HS-5 (cell line): ENCODE measurements at regions not wholly inside any gene's neighbourhood (a gene's known extent, or its start where the extent isn't known, plus 50 kb on each side); places are given as distances from the start of the nearest gene placed in this dataset.
"Not testable (repeated sequence)": the region's sequence is repeated elsewhere in the genome, so short reads cannot be mapped to it uniquely, and the experiment has no call there.

Experiments
- DNase-seq: peaks from one replicate; pipeline ENCODE4 v3.0.0-alpha.2; 2012; ENCODE audit warnings: low read depth

DNA sequence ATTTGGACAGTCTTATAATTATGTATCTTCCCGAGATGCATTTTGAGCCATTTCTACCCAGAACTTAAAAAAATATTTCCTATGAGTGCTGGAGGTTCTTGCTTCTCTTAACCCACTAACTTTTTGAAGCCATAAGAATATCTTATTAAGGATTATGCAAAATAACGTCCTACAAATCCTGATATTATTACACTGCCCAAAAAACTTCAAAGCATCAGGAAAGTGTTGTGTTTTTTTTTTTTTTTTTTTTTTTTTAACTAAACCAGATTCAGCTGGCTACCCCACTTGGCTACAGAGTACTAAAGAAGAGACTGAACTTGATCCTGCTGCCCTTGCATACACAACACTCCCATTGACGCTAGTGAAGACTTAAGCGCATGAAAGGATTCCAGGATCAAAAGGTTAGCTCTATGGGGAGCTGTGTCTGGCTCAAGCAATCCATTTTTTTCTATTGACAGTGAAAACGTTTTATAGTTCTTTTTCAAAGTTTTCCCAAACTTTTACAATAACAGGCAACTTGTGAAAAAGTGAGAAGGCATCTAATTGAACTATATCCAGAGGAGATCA, 141.4 kb downstream of the KCNRG start:
- no peak for DNase-seq

DNA sequence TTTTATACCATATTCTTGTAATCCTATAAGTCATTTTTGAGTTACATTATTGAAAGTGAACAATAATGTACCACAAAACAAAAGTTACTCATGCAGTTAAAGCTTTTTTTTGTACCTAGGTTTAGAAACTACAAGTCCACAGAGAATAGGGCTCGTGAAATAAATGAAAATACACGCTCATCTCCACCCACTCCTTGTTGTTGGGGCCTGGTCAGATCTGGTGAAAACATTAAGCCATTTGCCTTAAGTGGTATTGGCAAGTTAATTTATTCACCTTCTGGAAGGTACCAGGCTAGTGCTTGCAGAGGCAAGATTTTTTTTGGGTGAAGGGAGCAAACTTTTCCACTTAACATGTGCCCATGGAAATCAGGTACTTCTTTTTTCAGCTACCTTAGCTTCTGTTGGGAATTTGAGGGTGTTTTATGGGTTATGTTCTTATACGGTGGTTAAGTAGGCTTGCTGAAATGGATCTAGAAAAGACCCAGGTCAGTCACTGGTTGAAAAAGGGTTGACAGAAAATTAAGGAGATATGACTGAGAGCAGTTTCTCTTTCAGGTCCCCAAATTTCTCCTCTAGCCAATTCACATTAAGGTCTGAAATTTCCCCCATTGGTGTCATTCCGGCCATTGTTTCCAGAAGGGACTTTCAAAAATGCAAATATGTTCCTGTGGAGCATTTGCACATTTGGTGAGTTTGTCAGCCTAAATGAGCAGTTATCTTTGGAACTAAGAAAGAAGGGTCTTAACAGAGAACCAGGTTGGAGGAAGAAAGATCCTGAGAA, 143.3 kb downstream of the KCNRG start:
- no peak for DNase-seq

DNA sequence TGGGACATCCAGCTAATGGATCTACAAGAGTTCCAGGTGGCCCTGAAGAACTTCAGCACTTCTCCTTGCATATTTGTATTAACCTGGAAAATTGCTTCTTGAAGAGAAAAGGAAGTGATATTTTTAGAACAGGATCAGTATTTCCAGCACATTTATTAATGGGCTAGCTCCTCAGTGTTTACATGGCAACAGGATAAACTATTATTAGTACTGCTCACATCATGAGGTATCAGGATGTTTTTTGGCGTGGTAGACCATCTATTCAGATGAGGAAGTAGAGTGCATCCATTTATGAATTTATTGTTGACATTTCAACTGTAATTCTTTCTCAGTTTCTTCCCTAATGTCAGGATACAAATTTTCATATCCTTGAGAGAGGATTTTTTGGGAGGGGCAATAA, 144.4 kb downstream of the KCNRG start:
- no peak for DNase-seq

DNA sequence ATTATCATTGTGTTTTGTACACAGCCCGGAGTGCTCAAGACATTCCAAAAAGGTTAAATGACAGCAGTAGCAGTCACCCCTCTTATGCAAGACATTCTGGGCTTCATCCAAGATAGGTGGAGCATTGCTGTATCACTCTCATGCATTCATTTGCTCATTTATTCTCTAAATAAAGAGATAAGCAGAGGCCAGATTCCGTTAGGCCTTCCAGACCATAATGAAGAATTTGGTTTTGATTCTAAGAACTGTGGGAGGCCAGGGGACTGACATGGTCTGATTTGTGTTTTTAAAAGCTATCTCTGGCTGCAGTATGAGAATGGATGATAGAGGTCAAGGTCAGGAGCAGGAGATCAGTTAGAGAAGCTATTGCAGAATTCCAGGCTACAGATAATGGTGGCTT, 145.8 kb downstream of the KCNRG start:
- no peak for DNase-seq

DNA sequence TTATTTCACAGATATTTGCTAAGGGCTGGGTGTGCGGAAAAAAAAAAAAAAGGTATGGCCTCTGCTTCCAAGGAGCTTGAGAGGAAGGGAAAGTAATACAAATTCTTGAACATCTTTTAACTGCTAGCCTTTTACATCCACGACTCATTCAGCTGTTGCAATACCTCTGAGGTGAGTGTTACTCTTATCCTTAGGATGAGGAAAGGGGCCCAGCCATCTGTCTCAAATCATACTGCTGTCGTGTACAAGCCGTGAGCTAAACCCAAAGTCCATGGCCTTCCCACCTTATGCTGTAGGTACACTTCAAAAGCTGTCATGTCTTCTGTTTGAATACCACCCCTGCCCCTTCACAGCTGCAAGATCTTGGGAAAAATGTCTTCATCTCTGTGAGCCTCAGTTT, 146.8 kb downstream of the KCNRG start:
- DNase-seq, result no peak

DNA sequence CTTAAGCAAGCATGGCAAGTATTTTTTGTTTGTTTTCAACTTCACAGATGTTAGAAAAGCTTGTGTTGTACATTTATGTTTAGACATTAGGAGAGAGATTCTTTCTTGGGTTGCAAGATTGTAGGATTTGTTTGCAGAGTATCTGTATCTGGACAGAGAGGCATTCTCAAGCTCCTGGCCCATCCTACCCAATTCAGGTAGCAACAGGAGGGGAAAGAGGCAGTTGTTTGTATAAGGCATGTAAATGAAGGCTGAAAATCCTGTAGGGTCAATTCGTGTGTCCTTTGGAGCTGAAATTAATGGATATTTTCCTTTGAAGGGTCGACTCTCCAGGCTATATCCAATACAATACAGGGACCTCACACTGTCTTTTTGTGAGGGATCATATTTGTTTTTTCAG, 147.3 kb downstream of the KCNRG start:
- no peak for DNase-seq

DNA sequence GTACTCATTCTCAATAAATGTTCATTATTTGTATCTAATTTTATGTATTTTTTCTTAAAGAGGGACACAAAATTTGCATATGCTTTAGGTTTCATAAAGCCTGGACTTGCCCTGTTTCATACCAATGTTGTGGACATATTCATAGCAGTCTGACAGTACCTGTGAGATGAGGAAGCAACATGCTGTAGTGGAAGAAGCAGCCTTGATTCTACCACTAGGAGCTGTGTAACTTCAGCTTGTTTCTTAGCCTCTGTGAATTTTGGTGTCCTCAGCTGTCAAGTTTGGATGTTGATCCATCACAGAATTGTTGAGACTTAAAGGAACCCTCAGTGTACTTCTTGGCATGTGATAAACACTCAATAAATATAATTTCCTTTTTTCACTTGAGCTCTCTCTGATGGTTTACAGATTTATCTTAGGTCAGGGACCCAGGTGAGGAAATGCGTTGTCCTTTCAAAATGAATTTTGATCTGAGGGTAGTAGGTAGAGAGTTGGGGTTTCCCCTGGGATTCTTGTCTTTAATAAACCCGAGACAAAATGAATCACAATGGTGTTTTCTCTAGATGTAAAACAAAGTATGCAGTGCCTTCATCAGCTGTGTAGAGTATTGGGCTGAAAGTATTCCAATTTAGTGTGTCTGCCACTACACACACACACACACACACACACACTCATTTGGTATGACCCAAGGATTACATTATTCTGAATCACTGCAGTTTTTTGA, 152.1 kb downstream of the KCNRG start:
- no peak for DNase-seq

DNA sequence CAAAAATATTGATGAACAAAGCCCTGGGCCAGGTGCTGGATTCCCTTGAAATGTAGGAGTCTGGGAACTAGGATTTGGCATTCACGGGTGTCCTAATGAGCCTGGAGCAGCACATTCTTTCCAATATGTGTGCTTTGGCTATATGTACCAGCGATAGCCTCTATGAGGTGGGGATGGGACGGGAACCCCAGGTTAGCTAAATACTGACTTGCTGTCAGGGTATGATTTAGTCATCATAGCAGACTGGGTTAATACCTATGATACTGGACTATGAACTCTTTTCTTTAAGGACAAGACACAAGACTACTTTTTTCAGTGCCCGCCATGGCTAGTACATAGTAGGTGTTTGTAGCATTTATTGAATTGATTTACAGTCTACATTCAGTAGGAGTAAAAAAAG, 152.7 kb downstream of the KCNRG start:
- DNase-seq, result no peak

DNA sequence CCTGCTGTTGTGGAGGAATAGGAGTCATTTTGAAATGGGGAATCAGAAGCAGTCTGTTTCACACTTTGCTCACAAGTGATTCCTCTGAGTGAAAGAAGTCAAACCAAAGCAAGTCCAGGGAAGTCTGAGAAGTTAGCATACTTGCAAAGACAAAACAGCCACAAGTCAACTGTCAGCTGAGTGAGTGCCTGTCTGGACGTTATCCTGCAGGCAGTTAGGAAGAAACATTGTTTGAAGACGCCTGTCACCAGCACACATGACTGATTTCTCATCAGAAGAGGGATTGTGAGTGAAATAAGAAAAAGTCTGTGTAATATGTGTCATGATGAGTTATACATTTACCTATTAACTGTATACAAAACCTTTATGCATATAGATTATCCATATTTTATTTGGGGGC, 153.5 kb downstream of the KCNRG start:
- DNase-seq, result no peak

DNA sequence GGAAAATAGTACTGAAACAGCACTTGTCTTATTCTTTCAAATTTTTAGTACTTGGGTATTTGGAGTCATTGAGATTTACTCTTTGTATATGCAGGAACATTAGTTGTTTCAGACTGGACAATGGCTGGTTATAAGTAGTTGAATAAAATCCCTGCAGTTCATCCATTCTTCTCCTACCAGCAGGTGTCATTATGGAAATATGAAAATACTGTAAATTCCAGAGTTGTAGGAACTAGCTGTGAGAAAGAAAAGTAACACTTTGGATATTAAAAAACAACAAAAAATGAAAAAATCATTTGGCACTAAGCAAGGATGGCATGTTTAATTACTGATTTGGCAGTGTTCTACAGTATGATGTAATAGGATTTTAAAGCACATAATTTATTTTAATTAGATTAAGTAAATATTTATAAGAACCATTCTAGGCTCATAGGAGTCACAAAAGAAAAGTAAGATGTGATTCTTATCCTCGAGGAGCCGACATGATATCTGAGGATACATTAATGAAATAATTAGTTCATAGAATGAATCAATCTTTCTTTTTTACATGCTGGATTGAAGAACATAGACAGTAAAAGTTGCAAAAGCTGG, 155.3 kb downstream of the KCNRG start:
- DNase-seq, result no peak

DNA sequence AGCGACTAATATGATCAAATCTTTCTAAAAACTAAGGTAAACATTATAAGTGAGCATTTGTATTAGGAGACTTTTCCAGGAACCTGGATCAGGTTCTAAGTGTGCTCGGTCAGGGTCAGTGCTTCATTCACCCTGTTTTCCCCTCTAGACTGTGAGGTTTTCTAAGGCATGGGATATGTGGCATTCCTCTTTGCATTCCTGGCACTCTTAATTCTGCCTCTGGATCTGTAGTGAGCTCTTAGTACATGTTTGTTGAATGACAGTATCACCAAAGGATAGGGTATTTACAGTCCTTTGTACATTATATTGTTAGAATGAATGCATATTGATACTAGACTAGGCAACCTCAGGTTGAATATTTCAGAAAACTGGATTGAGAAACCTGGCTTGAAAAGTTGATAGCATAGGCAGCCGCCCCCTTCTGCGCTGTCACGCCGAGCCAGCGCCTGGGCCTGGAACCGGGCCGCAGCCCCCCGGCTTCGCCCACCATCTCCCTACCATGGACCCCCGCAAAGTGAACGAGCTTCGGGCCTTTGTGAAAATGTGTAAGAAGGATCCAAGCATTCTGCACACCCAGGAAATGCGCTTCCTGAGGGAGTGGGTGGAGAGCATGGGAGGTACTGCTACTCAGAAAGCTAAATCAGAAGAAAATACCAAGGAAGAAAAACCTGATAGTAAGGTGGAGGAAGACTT, 156.5 kb downstream of the KCNRG start:
- DNase-seq, result no peak

DNA sequence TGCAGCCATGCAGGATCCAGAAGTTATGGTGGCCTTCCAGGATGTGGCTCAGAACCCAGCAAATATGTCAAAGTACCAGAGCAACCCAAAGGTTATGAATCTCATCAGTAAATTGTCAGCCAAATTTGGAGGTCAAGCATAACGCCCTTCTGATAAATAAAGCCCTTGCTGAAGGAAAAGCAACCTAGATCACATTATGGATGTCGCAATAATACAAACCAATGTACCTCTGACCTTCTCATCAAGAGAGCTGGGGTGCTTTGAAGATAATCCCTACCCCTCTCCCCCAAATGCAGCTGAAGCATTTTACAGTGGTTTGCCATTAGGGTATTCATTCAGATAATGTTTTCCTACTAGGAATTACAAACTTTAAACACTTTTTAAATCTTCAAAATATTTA, 157.8 kb downstream of the KCNRG start:
- DNase-seq, result not testable (repeated sequence)

DNA sequence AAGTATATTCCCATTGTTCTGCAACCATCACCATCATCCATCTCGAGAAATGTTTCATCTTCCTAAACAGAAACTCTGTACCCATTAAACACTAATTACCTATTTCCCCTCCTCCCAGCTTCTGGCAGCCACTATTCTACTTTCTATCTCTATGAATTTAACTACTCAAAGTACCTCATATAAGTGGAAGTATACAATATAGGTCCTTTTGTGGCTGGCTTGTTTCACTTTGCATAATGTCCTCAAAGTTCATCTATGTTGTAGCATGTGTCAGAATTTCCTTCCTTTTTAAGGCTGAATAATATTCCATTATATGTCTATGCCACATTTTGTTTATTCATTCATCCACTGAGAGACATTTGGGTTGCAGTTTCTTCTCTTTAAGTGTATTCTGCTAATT, 159.4 kb downstream of the KCNRG start:
- no peak for DNase-seq

DNA sequence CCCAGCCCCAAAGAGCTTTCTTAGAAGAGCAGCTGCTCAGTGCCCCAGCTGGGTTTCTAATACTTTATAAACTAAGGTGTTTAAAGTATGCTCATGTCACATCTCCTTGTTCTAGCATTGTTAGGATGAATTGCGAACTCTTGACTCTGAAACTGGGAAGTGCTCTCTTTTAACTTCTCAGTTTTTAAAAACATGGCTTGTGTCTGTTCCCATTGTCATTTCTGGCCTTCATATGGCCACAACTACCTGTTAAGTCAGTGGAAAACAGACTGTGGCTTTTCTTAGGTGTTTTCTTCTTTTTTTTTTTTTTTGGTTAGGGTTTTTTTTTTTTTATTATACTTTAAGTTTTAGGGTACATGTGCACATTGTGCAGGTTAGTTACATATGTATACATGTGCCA, 164.7 kb downstream of the KCNRG start:
- no peak for DNase-seq

DNA sequence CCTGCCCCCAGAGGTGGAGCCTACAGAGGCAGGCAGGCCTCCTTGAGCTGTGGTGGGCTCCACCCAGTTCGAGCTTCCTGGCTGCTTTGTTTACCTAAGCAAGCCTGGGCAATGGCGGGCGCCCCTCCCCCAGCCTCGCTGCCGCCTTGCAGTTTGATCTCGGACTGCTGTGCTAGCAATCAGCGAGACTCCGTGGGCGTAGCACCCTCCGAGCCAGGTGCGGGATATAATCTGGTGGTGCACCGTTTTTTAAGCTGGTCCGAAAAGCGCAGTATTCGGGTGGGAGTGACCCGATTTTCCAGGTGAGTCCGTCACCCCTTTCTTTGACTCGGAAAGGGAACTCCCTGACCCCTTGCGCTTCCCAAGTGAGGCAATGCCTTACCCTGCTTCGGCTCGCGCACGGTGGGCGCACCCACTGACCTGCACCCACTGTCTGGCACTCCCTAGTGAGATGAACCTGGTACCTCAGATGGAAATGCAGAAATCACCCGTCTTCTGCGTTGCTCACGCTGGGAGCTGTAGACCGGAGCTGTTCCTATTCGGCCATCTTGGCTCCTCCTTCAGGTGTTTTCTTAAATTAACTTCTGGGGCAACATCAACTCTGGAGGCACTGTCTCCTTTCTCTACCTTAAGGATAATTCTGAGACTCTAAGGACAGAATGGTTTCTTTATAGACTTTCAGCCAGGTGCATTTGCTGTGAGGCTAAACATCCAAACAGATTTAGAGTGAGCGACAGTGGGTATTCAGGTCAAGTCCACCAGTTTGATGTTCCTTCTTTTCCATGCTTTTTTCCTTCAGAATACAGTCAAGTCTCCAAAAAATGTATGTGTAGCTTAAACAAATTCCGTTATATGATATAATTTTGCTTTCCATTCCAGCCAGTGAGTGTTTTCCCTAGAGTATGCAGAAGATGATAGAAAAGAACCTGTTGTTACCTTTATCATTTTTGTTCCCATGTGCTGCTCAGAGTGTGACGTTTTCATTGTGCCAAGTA, 170.8 kb downstream of the KCNRG start:
- not testable (repeated sequence) for DNase-seq

DNA sequence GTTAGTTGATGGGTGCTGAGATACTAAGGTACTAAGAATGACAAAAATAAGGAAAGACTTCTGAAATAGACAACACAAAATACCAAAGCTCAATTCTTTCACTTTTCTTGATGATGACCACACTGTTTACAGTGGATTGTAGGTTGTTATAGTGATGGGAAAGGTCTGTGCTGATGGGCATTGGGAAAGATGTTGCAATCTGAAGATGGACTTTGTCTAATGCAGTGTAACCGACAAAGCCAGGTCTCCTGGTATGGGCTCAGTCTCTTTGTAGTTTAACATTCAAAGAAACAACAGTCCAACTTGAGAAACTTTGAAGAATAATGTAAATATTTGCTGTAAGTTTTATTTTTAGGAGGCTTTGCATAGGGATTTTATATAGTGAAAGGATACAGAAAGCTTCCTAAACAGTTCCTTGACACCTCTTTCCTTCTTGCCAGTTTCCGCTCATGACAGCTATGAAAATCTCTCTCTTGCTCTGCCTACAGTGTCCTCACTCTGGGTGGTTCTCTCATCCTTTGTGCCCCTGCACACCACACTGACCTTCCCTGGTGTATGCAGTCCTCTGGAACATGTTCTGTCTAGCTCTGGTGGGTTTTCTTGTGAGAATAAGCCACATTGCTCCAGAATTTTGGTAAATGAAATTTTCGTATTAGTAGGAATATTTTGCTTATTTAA, 172.2 kb downstream of the KCNRG start:
- DNase-seq, result no peak

DNA sequence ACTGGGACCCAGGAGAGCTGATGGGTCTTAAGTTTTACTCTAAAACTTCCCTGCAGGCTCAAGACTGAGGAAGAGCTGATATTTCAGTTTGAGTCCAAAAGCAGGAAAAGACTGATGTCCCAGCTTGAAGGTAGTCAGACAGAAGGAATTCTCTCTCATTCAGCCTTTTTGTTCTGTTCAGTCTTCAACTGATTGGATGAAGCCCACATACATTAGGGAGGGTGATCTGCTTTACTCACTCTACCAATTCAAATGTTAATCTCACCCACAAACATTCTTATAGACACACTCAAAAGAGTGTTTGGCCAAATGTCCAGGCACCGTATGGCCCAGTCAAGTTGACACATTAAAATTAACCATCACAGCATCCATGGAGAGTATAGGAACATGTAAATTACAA, 173.5 kb downstream of the KCNRG start:
- no peak for DNase-seq

DNA sequence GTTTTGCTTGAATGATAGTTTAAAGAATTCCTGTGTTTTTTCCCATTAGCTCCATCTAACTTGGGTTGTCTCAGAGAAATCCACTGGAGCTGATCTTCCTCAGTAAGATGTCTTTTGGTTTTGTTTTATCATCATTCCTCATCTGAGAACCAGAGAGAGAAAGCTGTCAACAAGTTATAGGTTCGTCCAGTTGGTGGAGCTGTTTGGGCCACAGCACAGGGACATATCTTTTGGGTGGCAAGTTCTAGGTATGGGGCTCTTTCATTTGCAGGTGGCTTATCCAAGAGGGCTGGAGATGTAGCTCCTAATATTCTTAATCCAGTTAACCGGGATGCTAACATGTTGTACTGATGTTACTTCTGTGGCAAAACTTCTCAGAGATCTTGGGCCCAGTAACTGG, 174.2 kb downstream of the KCNRG start:
- no peak for DNase-seq

DNA sequence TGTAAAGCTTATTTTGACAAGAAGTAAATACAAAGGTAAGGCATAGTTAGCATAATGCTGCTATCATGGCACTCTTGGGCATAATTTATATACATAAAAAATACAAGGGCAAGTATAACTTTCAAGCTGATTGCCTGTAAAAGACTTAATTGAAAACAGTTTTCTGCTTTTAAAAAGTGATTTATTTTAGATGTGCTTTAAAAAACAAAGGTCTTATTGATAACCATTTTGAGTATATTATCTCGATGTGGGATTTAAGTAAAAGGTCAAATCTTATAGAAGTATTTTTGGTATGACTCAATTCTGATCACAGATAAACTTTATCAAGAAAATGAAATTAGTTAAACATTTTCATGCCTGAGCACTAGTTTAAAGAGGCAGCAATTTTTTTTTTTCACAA, 175.8 kb downstream of the KCNRG start:
- DNase-seq, result no peak

DNA sequence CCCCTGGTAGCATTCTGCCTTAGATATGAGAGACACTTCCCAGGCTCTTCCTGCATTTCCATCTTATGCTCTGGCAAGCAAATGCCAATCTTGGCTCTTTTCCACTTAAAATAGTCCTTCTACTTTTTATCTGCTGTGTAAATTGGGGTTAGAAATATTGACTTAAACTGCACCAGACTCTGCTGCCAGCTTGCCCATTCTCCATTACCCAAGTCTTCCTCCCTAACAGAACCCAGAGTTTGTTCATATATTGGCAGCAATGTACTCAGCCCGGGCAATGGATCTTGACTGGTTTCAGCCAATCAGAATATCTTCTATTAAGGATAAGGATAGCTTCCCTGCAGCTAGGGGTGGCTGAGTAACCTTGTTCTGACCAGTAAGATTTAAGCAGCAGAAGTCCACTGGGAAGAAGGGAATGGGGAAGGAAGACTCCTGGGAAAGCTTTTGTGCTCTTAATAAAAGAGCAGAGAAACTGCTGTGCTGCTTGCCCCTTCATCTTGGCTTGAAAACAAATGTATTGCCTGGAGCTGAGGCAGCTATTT, 177.1 kb downstream of the KCNRG start:
- DNase-seq, result no peak
